PC-3 (cell line): ENCODE measurements at regions not wholly inside any gene's neighbourhood (a gene's known extent, or its start where the extent isn't known, plus 50 kb on each side); places are given as distances from the start of the nearest gene placed in this dataset.

Experiments
- ATAC-seq: fragments of 200-7000 bp; cut with Tn5 transposase; 2 replicates; pipeline ENCODE4 v1.9.1; 2020; ENCODE audit warnings: mild to moderate bottlenecking, moderate library complexity
- BruUV-seq: library from RNA; stranded (reverse); fragments of 400-500 nt; replicated peaks from 2 replicates; lab custom pipeline; 2021; lab: Mats Ljungman, UMichigan
- CTCF ChIA-PET: fragments of 300-600 bp; sonication (Branson Sonifier 250); formaldehyde crosslinking; loops from one replicate; lab custom pipeline; 2022; ENCODE audit warnings: antibody characterized with exemption; lab: Charles Lee
- POLR2A ChIA-PET: fragments of 300-600 bp; sonication (Branson Sonifier 250); formaldehyde crosslinking; loops from one replicate; lab custom pipeline; 2022; ENCODE audit warnings: antibody characterized with exemption; ENCODE audit not compliant: unreplicated experiment; lab: Charles Lee
- DNase-seq: peaks from one replicate; pipeline ENCODE4 v3.0.0-alpha.2; 2015
- H2AFZ ChIP-seq: fragments of 300-600 bp; sonication (generic); 2 replicates; pipeline ENCODE4 v1.6.0; 2016; ENCODE audit warnings: antibody characterized with exemption, low read length
- H3F3A ChIP-seq: fragments of 300-600 bp; sonication (generic); one replicate; pipeline ENCODE4 v1.6.0; 2017; ENCODE audit warnings: antibody characterized with exemption, low read length, control low read depth, mild to moderate bottlenecking; ENCODE audit not compliant: unreplicated experiment
- H3K27ac ChIP-seq: fragments of 300-600 bp; sonication (generic); 2 replicates; pipeline ENCODE4 v1.5.1; 2016; ENCODE audit warnings: mild to moderate bottlenecking, low read length
- H3K27me3 ChIP-seq: fragments of 300-600 bp; sonication (generic); 2 replicates; pipeline ENCODE4 v1.6.1; 2016; ENCODE audit warnings: low read length, mixed read lengths
- H3K36me3 ChIP-seq: fragments of 300-600 bp; sonication (generic); 2 replicates; pipeline ENCODE4 v1.6.1; 2016; ENCODE audit warnings: low read depth, mixed run types, low read length, mixed read lengths
- H3K4me1 ChIP-seq: fragments of 300-600 bp; sonication (generic); 2 replicates; pipeline ENCODE4 v1.5.1; 2016; ENCODE audit warnings: low read length; ENCODE audit not compliant: insufficient read depth
- H3K4me2 ChIP-seq: fragments of 300-600 bp; sonication (generic); 2 replicates; pipeline ENCODE4 v1.6.0; 2016; ENCODE audit warnings: low read length
- H3K4me3 ChIP-seq: fragments of 300-600 bp; sonication (generic); 2 replicates; pipeline ENCODE4 v1.5.1; 2016; ENCODE audit warnings: mild to moderate bottlenecking, low read length, mixed read lengths
- H3K79me2 ChIP-seq: fragments of 300-600 bp; sonication (generic); 2 replicates; pipeline ENCODE4 v1.6.1; 2017; ENCODE audit warnings: low read length, mixed read lengths
- H3K9ac ChIP-seq: fragments of 300-600 bp; sonication (generic); 2 replicates; pipeline ENCODE4 v1.6.0; 2016; ENCODE audit warnings: mild to moderate bottlenecking, low read length
- H3K9me2 ChIP-seq: fragments of 300-600 bp; sonication (generic); replicated peaks from 2 replicates; pipeline ENCODE4 v1.6.1; 2016; ENCODE audit warnings: mixed run types, low read length, mixed read lengths
- H3K9me3 ChIP-seq: fragments of 300-600 bp; sonication (generic); 2 replicates; pipeline ENCODE4 v1.6.1; 2016; ENCODE audit warnings: low read length, mixed read lengths
- H4K20me1 ChIP-seq: fragments of 300-600 bp; sonication (generic); 2 replicates; pipeline ENCODE4 v1.6.1; 2016; ENCODE audit warnings: low read length, mixed read lengths
- CTCF ChIP-seq: fragments of 300-600 bp; sonication (generic); conservative IDR thresholded peaks from 2 replicates; pipeline ENCODE4 v1.5.1; 2017; ENCODE audit warnings: antibody characterized with exemption, low read depth, mild to moderate bottlenecking, low read length
- EZH2 ChIP-seq: fragments of 300-600 bp; sonication (generic); IDR thresholded peaks from one replicate; pipeline ENCODE4 v1.6.1; 2017; ENCODE audit warnings: antibody characterized with exemption, mild to moderate bottlenecking, low read length; ENCODE audit not compliant: unreplicated experiment
- EZH2phosphoT487 ChIP-seq: fragments of 300-600 bp; sonication (generic); IDR thresholded peaks from 2 replicates; pipeline ENCODE4 v1.6.1; 2018; ENCODE audit warnings: mild to moderate bottlenecking, antibody characterized with exemption, low read length, borderline replicate concordance
- intact Hi-C: fragments of 100-400 bp; cut with micrococcal nuclease; formaldehyde crosslinking; loops from 2 replicates; pipeline ENCODE4 v1.9.0; 2023

- Histone ChIP-seq H2AFZ (no peak overlapping the region), H4K20me1 (no peaks in the 10 kb centered on the region), H3K4me3 (no peak overlapping the region), H3K27ac (no peak overlapping the region), H3K9me3 (no peaks in the 10 kb centered on the region), H3K4me2 (no peak overlapping the region), H3K79me2 (no peaks in the 10 kb centered on the region), H3K9me2 (no peaks in the 10 kb centered on the region), H3K4me1 (no peaks in the 10 kb centered on the region), H3F3A (no peaks in the 10 kb centered on the region), H3K36me3 (no peaks in the 10 kb centered on the region), H3K9ac (no peak overlapping the region), H3K27me3 (peaks cover 86% of the 10 kb centered on the region)
- BruUV-seq = no TSS peak
- ATAC-seq = no peak
- intact Hi-C loops = no loop called here
- TF ChIP-seq EZH2phosphoT487 = no peak
- ChIA-PET CTCF (no interaction called here), POLR2A (no interaction called here)
- no peak for DNase-seq
Observed at GRCh38 chr20:6884114-6884513, 116.6 kb downstream of the BMP2 start.

GRCh38 chr20:6886065-6886729 lies 118.7 kb downstream of the BMP2 start:
- no peak for ATAC-seq
- no peak for TF ChIP-seq EZH2
- no peak for TF ChIP-seq EZH2phosphoT487
- TF ChIP-seq CTCF = no peak
- CTCF ChIA-PET = no interaction called here

DNA sequence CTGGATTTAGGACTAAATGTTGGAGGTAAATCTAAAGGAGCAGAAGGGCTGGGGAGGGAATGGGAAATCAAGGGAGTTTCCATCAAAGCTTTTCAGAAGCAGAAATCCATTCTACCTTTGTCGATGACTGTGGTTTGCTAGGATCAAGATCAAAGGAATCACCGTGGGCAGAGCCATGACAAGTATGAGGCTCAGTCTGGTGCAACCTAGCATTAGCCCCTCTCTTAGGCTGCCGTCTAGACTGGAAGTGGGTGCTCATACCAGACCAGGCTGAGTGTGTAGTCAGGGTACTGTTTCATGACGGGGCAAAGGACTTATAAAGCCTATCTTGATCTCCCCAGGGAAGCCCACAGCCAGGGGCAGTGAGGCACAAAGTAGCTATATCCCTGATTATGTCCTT lies 120.5 kb downstream of the BMP2 start:
- DNase-seq = no peak

More at GRCh38 chr20:6886065-6886729, 118.7 kb downstream of the BMP2 start:
- Histone ChIP-seq H3K27ac (no peak overlapping the region), H2AFZ (no peak overlapping the region), H3K27me3 (peaks cover 74% of the 10 kb centered on the region), H3K4me1 (no peaks in the 10 kb centered on the region), H3K9me2 (no peaks in the 10 kb centered on the region), H3K4me2 (no peak overlapping the region), H3K9ac (no peak overlapping the region), H3K36me3 (no peaks in the 10 kb centered on the region), H3F3A (no peaks in the 10 kb centered on the region), H3K79me2 (no peaks in the 10 kb centered on the region), H4K20me1 (no peaks in the 10 kb centered on the region), H3K4me3 (no peak overlapping the region), H3K9me3 (no peaks in the 10 kb centered on the region)
- no TSS peak for BruUV-seq
- POLR2A ChIA-PET = interaction anchor here (0.7 kb wide), 1 partner anchor 10 kb away, joined by 3 read pairs; no protein-coding TSS in a partner anchor
- intact Hi-C loops = no loop called here
- DNase-seq = no peak

More for the DNA sequence above, 120.5 kb downstream of the BMP2 start:
- Histone ChIP-seq H2AFZ (no peak overlapping the region), H3K79me2 (no peaks in the 10 kb centered on the region), H4K20me1 (no peaks in the 10 kb centered on the region), H3K4me3 (no peak overlapping the region), H3K9me2 (no peaks in the 10 kb centered on the region), H3K9ac (no peak overlapping the region), H3K27me3 (peaks cover 68% of the 10 kb centered on the region), H3F3A (no peaks in the 10 kb centered on the region), H3K9me3 (no peaks in the 10 kb centered on the region), H3K4me1 (no peaks in the 10 kb centered on the region), H3K36me3 (no peaks in the 10 kb centered on the region), H3K4me2 (no peak overlapping the region), H3K27ac (no peak overlapping the region)
- POLR2A ChIA-PET = no interaction called here
- intact Hi-C loops = no loop called here
- no peak for ATAC-seq
- TF ChIP-seq EZH2 (no peak), EZH2phosphoT487 (no peak), CTCF (no peak)
- CTCF ChIA-PET = no interaction called here
- BruUV-seq = no TSS peak
